HUES48 (cell line): ENCODE measurements at regions not wholly inside any gene's neighbourhood (a gene's known extent, or its start where the extent isn't known, plus 50 kb on each side); places are given as distances from the start of the nearest gene placed in this dataset.

Source experiments
- H3K27ac ChIP-seq: one replicate; pipeline ENCODE4 v1.7.0; 2013; ENCODE audit warnings: low read depth, low read length, inconsistent platforms
- H3K27me3 ChIP-seq: 2 replicates; pipeline ENCODE4 v1.6.1; 2013; ENCODE audit warnings: mild to moderate bottlenecking, low read length; ENCODE audit not compliant: control insufficient read depth, insufficient read depth
- H3K36me3 ChIP-seq: 2 replicates; pipeline ENCODE4 v1.6.1; 2013; ENCODE audit warnings: low read length; ENCODE audit not compliant: control insufficient read depth, insufficient read depth
- H3K4me1 ChIP-seq: 2 replicates; pipeline ENCODE4 v1.6.1; 2013; ENCODE audit warnings: mild to moderate bottlenecking, low read length; ENCODE audit not compliant: control insufficient read depth, insufficient read depth
- H3K4me3 ChIP-seq: 2 replicates; pipeline ENCODE4 v1.5.1; 2013; ENCODE audit warnings: mild to moderate bottlenecking, low read depth, low read length
- H3K9ac ChIP-seq: 2 replicates; pipeline ENCODE4 v1.6.1; 2013; ENCODE audit warnings: mild to moderate bottlenecking, low read depth, low read length, moderate library complexity
- H3K9me3 ChIP-seq: 2 replicates; pipeline ENCODE4 v1.6.1; 2013; ENCODE audit warnings: low read length; ENCODE audit not compliant: control insufficient read depth, insufficient read depth

GRCh38 chr2:71952572-71953188 is 195.0 kb downstream of the CYP26B1 start:
- Histone ChIP-seq H3K4me3 (no peak overlapping the region), H3K27ac (no peak overlapping the region), H3K36me3 (no peaks in the 10 kb centered on the region), H3K9me3 (peaks cover 8% of the 10 kb centered on the region), H3K27me3 (no peaks in the 10 kb centered on the region), H3K9ac (no peak overlapping the region), H3K4me1 (no peaks in the 10 kb centered on the region)

GRCh38 chr2:71951718-71952404 is 195.8 kb downstream of the CYP26B1 start:
- no peak overlapping the region for H3K27ac ChIP-seq
- no peaks in the 10 kb centered on the region for H3K4me1 ChIP-seq

GRCh38 chr2:71951083-71951468 is 196.6 kb downstream of the CYP26B1 start:
- H3K9ac ChIP-seq, result no peak overlapping the region
- peaks cover 2% of the 10 kb centered on the region; the same call in 1 of the 2 replicates for H3K9me3 ChIP-seq
- H3K27ac ChIP-seq, result no peak overlapping the region
- H3K27me3 ChIP-seq, result no peaks in the 10 kb centered on the region
- H3K4me3 ChIP-seq, result no peak overlapping the region
- H3K4me1 ChIP-seq, result no peaks in the 10 kb centered on the region
- no peaks in the 10 kb centered on the region for H3K36me3 ChIP-seq

More at GRCh38 chr2:71951718-71952404, 195.8 kb downstream of the CYP26B1 start:
- H3K4me3 ChIP-seq, result no peak overlapping the region
- H3K9me3 ChIP-seq, result peaks cover 2% of the 10 kb centered on the region; the same call in 1 of the 2 replicates
- no peak overlapping the region for H3K9ac ChIP-seq
- H3K36me3 ChIP-seq, result no peaks in the 10 kb centered on the region
- no peaks in the 10 kb centered on the region for H3K27me3 ChIP-seq

- Histone ChIP-seq H3K36me3 (no peaks in the 10 kb centered on the region), H3K27ac (no peak overlapping the region), H3K9me3 (no peaks in the 10 kb centered on the region), H3K4me1 (no peaks in the 10 kb centered on the region), H3K9ac (no peak overlapping the region), H3K27me3 (no peaks in the 10 kb centered on the region), H3K4me3 (no peak overlapping the region)
Measured at GRCh38 chr2:71950256-71951082, 197.2 kb downstream of the CYP26B1 start.

- Histone ChIP-seq H3K9me3 (no peaks in the 10 kb centered on the region), H3K27ac (no peak overlapping the region), H3K9ac (no peak overlapping the region), H3K4me3 (no peak overlapping the region), H3K27me3 (no peaks in the 10 kb centered on the region), H3K4me1 (no peaks in the 10 kb centered on the region), H3K36me3 (no peaks in the 10 kb centered on the region)
Measured at GRCh38 chr2:71949537-71949798, 198.2 kb downstream of the CYP26B1 start.

- H3K9me3 ChIP-seq, result no peaks in the 10 kb centered on the region
- H3K9ac ChIP-seq, result no peak overlapping the region
- no peak overlapping the region for H3K4me3 ChIP-seq
- no peaks in the 10 kb centered on the region for H3K36me3 ChIP-seq
- H3K27me3 ChIP-seq, result no peaks in the 10 kb centered on the region
- H3K4me1 ChIP-seq, result no peaks in the 10 kb centered on the region
- no peak overlapping the region for H3K27ac ChIP-seq
Measured at GRCh38 chr2:71948781-71949536, 198.7 kb downstream of the CYP26B1 start.

GRCh38 chr2:71947809-71948208 is 199.9 kb downstream of the CYP26B1 start:
- no peak overlapping the region for H3K4me3 ChIP-seq
- no peak overlapping the region for H3K9ac ChIP-seq
- no peak overlapping the region for H3K27ac ChIP-seq
- H3K27me3 ChIP-seq, result no peaks in the 10 kb centered on the region
- no peaks in the 10 kb centered on the region for H3K9me3 ChIP-seq
- H3K36me3 ChIP-seq, result no peaks in the 10 kb centered on the region
- no peaks in the 10 kb centered on the region for H3K4me1 ChIP-seq

- Histone ChIP-seq H3K9me3 (no peaks in the 10 kb centered on the region), H3K9ac (no peak overlapping the region), H3K27me3 (no peaks in the 10 kb centered on the region), H3K4me3 (no peak overlapping the region), H3K36me3 (no peaks in the 10 kb centered on the region), H3K4me1 (no peaks in the 10 kb centered on the region), H3K27ac (no peak overlapping the region)
Measured at GRCh38 chr2:71945603-71945959, 202.1 kb downstream of the CYP26B1 start.

- Histone ChIP-seq H3K27me3 (no peaks in the 10 kb centered on the region), H3K36me3 (no peaks in the 10 kb centered on the region), H3K27ac (no peak overlapping the region), H3K9ac (no peak overlapping the region), H3K4me1 (no peaks in the 10 kb centered on the region), H3K4me3 (no peak overlapping the region), H3K9me3 (no peaks in the 10 kb centered on the region)
Measured at GRCh38 chr2:71944806-71945602, 202.7 kb downstream of the CYP26B1 start.

GRCh38 chr2:71944183-71944550 is 203.5 kb downstream of the CYP26B1 start:
- Histone ChIP-seq H3K9ac (no peak overlapping the region), H3K36me3 (no peaks in the 10 kb centered on the region), H3K27ac (no peak overlapping the region), H3K27me3 (no peaks in the 10 kb centered on the region), H3K4me3 (no peak overlapping the region), H3K9me3 (no peaks in the 10 kb centered on the region), H3K4me1 (no peaks in the 10 kb centered on the region)
